Caco-2 (cell line): ENCODE measurements at regions not wholly inside any gene's neighbourhood (a gene's known extent, or its start where the extent isn't known, plus 50 kb on each side); places are given as distances from the start of the nearest gene placed in this dataset.

Experiments used
- BruUV-seq: library from RNA; stranded (reverse); fragments of 400-500 nt; replicated peaks from 2 replicates; lab custom pipeline; 2021; lab: Mats Ljungman, UMichigan
- CTCF ChIA-PET: fragments of 300-600 bp; sonication (Branson Sonifier 250); formaldehyde crosslinking; loops from one replicate; lab custom pipeline; 2022; ENCODE audit warnings: antibody characterized with exemption; lab: Charles Lee
- POLR2A ChIA-PET: fragments of 300-600 bp; sonication (Branson Sonifier 250); formaldehyde crosslinking; loops from one replicate; lab custom pipeline; 2022; ENCODE audit warnings: antibody characterized with exemption; lab: Charles Lee
- DNase-seq, 2 experiments: peaks; one replicate each; pipeline versions ENCODE4 v3.0.0 to v3.0.0-alpha.2; 2020 to 2022
- H3K27me3 ChIP-seq: replicated peaks from 2 replicates; pipeline ENCODE4 v1.6.0; 2011; ENCODE audit warnings: low read length; ENCODE audit not compliant: control insufficient read depth, insufficient read depth
- H3K36me3 ChIP-seq: 2 replicates; pipeline ENCODE4 v1.5.1; 2011; ENCODE audit warnings: low read length; ENCODE audit not compliant: control insufficient read depth, insufficient read depth
- H3K4me1 ChIP-seq: fragments of 250-450 bp; sonication (Bioruptor Pico); 2 replicates; pipeline ENCODE4 v1.5.1; 2020; ENCODE audit warnings: mild to moderate bottlenecking
- H3K4me3 ChIP-seq: 2 replicates; pipeline ENCODE4 v1.5.1; 2011; ENCODE audit warnings: low read depth, mild to moderate bottlenecking, control low read depth, low read length
- H3K9me3 ChIP-seq: fragments of 250-450 bp; sonication (Bioruptor Pico); 2 replicates; pipeline ENCODE4 v1.5.1; 2020; ENCODE audit warnings: mild to moderate bottlenecking, moderate library complexity
- H3K27ac Mint-ChIP-seq: one replicate; pipeline ENCODE4 v1.8.0; 2022; ENCODE audit warnings: mixed read lengths; ENCODE audit not compliant: unreplicated experiment
- H3K27me3 Mint-ChIP-seq: one replicate; pipeline ENCODE4 v1.8.0; 2022; ENCODE audit warnings: mixed read lengths; ENCODE audit not compliant: insufficient read depth, unreplicated experiment
- H3K36me3 Mint-ChIP-seq: one replicate; pipeline ENCODE4 v1.8.0; 2022; ENCODE audit warnings: mild to moderate bottlenecking, mixed read lengths; ENCODE audit not compliant: insufficient read depth, unreplicated experiment
- H3K4me1 Mint-ChIP-seq: one replicate; pipeline ENCODE4 v1.8.0; 2022; ENCODE audit warnings: low read depth, mixed read lengths; ENCODE audit not compliant: unreplicated experiment
- H3K4me3 Mint-ChIP-seq: one replicate; pipeline ENCODE4 v1.8.0; 2022; ENCODE audit warnings: mild to moderate bottlenecking, moderate library complexity, mixed read lengths; ENCODE audit not compliant: unreplicated experiment
- H3K9me3 Mint-ChIP-seq: one replicate; pipeline ENCODE4 v1.8.0; 2022; ENCODE audit warnings: mixed read lengths; ENCODE audit not compliant: unreplicated experiment
- intact Hi-C: fragments of 100-400 bp; cut with micrococcal nuclease; formaldehyde crosslinking; loops from one replicate; pipeline ENCODE4 v1.10.0; 2022; ENCODE audit not compliant: unreplicated experiment
- TF ChIP-seq, protein P1 (sequence below), 2 experiments: fragments of 200-600 bp in 1 of 2; IDR thresholded peaks; 1 replicate in 1 of 2; 2 replicates in 1 of 2; pipeline versions ENCODE4 v1.5.1 to v1.8.0; 2011 to 2022; ENCODE audit warnings: antibody characterized with exemption in 1 of 2, control low read depth in 1 of 2, inconsistent platforms in 1 of 2, low read depth in 1 of 2, low read length in 1 of 2, mild to moderate bottlenecking in 1 of 2, moderate library complexity in 1 of 2; ENCODE audit not compliant: insufficient read depth in 1 of 2, severe bottlenecking in 1 of 2, unreplicated experiment in 1 of 2

DNA sequence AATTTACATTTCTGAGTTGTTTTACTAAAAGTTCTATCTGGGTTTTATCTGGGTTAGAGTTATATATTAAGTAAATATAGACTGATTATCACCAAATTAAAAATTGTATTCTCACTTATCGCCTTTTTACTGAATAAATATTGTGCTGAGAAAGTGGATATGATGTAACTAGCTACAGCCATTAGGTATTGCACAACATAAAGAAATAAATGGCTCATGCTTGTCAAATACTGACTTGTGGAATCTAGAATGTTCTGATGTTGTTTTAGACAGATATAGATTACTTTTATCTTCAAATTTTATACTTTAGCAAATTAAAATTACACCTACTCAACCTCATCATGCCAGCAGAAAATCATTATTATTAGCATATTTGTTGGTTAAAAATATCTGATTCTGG is 1277.1 kb upstream of the MIR17HG start:
- H3K27me3 Mint-ChIP-seq: no peaks in the 10 kb centered on the region
- no peaks in the 10 kb centered on the region for H3K36me3 Mint-ChIP-seq
- no TSS peak for BruUV-seq
- H3K4me3 ChIP-seq: no peak overlapping the region
- peaks cover 14% of the 10 kb centered on the region; the same call in 1 of the 2 replicates for H3K4me1 ChIP-seq
- no peaks in the 10 kb centered on the region for H3K36me3 ChIP-seq
- no peaks in the 10 kb centered on the region for H3K9me3 ChIP-seq
- TF ChIP-seq, protein P1, sequence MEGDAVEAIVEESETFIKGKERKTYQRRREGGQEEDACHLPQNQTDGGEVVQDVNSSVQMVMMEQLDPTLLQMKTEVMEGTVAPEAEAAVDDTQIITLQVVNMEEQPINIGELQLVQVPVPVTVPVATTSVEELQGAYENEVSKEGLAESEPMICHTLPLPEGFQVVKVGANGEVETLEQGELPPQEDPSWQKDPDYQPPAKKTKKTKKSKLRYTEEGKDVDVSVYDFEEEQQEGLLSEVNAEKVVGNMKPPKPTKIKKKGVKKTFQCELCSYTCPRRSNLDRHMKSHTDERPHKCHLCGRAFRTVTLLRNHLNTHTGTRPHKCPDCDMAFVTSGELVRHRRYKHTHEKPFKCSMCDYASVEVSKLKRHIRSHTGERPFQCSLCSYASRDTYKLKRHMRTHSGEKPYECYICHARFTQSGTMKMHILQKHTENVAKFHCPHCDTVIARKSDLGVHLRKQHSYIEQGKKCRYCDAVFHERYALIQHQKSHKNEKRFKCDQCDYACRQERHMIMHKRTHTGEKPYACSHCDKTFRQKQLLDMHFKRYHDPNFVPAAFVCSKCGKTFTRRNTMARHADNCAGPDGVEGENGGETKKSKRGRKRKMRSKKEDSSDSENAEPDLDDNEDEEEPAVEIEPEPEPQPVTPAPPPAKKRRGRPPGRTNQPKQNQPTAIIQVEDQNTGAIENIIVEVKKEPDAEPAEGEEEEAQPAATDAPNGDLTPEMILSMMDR (IDR thresholded peaks at IDR 0.05; ENCODE audit: insufficient read depth in 1 of 2, low read depth in 1 of 2, low read length in 1 of 2, severe bottlenecking in 1 of 2, unreplicated experiment in 1 of 2): no peak
- ChIA-PET CTCF (no interaction called here), POLR2A (no interaction called here)
- H3K4me3 Mint-ChIP-seq: peak overlapping the region; percentile 39
- peak overlapping the region; percentile 57 for H3K27ac Mint-ChIP-seq
- intact Hi-C loops: loop anchor here (5.0 kb wide), 2 partner anchors 122 to 797 kb away; no protein-coding TSS in a partner anchor
- no peaks in the 10 kb centered on the region for H3K9me3 Mint-ChIP-seq
- no peaks in the 10 kb centered on the region for H3K27me3 ChIP-seq
- peaks cover 10% of the 10 kb centered on the region for H3K4me1 Mint-ChIP-seq
- DNase-seq: no peak

DNA sequence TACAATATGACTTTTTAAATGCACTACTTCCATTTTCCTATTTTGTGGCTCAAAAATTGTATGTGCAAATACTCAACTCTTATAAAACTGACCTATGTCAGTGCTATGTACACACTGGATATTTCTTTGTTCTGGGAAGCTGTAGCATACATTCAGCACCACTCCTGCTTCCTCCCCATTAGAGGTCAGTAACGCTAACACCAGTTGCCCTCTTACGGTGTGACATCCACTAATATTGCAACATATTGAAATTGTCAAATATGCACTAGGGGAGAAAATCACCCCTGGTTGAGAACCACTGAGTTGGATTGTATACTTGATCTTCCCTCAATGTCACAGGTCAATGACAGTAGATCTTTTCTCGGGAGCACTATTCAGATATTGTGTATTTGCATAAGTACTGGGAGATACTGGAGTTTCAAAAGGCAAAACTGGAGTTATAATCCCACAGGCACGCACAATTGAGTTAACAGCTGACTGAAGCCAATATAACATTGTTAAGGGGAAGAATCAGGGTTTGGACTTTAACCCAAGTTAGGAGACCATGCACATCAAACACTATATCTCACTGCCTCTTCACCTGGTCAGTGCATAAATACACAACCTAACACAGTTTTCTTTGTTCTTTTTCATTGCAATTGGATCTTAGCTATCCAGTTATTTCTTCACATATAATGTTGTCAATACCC is 1276.5 kb upstream of the MIR17HG start:
- intact Hi-C loops: loop anchor here (1.0 to 5.0 kb wide), 3 partner anchors 121 to 796 kb away; no protein-coding TSS in a partner anchor
- peak in 1 of 2 experiments; percentile 47 for DNase-seq
- CTCF ChIA-PET: no interaction called here

GRCh38 chr13:90084684-90085290 is 1262.7 kb upstream of the MIR17HG start:
- intact Hi-C loops: no loop called here
- no TSS peak for BruUV-seq
- ChIA-PET CTCF (no interaction called here), POLR2A (no interaction called here)
- no peaks in the 10 kb centered on the region for H3K4me1 ChIP-seq
- H3K36me3 Mint-ChIP-seq: no peaks in the 10 kb centered on the region
- DNase-seq: no peak
- no peak overlapping the region for H3K4me3 ChIP-seq
- TF ChIP-seq, protein P1 (IDR thresholded peaks at IDR 0.05; ENCODE audit: insufficient read depth in 1 of 2, low read depth in 1 of 2, low read length in 1 of 2, severe bottlenecking in 1 of 2, unreplicated experiment in 1 of 2): no peak
- H3K9me3 Mint-ChIP-seq: no peaks in the 10 kb centered on the region
- H3K4me1 Mint-ChIP-seq: no peaks in the 10 kb centered on the region
- no peak overlapping the region for H3K4me3 Mint-ChIP-seq
- H3K36me3 ChIP-seq: no peaks in the 10 kb centered on the region
- no peaks in the 10 kb centered on the region for H3K27me3 ChIP-seq
- no peaks in the 10 kb centered on the region; the same call in 1 of the 2 replicates for H3K9me3 ChIP-seq
- H3K27me3 Mint-ChIP-seq: no peaks in the 10 kb centered on the region
- no peak overlapping the region for H3K27ac Mint-ChIP-seq

More for the DNA sequence above, 1276.5 kb upstream of the MIR17HG start:
- Mint-ChIP-seq H3K4me3 (peak overlapping the region; percentile 39), H3K27me3 (no peaks in the 10 kb centered on the region), H3K9me3 (no peaks in the 10 kb centered on the region), H3K4me1 (peaks cover 10% of the 10 kb centered on the region), H3K36me3 (no peaks in the 10 kb centered on the region), H3K27ac (peak overlapping the region; percentile 57)
- no peaks in the 10 kb centered on the region for H3K36me3 ChIP-seq
- POLR2A ChIA-PET: no interaction called here
- no peak overlapping the region for H3K4me3 ChIP-seq
- no TSS peak for BruUV-seq
- peaks cover 14% of the 10 kb centered on the region; the same call in 1 of the 2 replicates for H3K4me1 ChIP-seq
- TF ChIP-seq, protein P1 (IDR thresholded peaks at IDR 0.05; ENCODE audit: insufficient read depth in 1 of 2, low read depth in 1 of 2, low read length in 1 of 2, severe bottlenecking in 1 of 2, unreplicated experiment in 1 of 2): no peak
- no peaks in the 10 kb centered on the region for H3K27me3 ChIP-seq
- no peaks in the 10 kb centered on the region for H3K9me3 ChIP-seq
